ENCODE measurements at regions not wholly inside any gene's neighbourhood (a gene's known extent, or its start where the extent isn't known, plus 50 kb on each side); places are given as distances from the start of the nearest gene placed in this dataset.

- no peak for DNase-seq
Observed at GRCh38 chr5:128749136-128749898, 211.3 kb upstream of the FBN2 start.

- DNase-seq, result no peak
Observed at GRCh38 chr5:128750155-128750554, 212.1 kb upstream of the FBN2 start.

- DNase-seq, result no peak
Observed at GRCh38 chr5:128757196-128757959, 207.9 kb upstream of the SLC27A6 start.

GRCh38 chr5:128762661-128763306 lies 202.5 kb upstream of the SLC27A6 start:
- DNase-seq, result no peak

- no peak for DNase-seq
Observed at GRCh38 chr5:128763321-128763720, 202.0 kb upstream of the SLC27A6 start.

GRCh38 chr5:128764601-128765310 lies 200.5 kb upstream of the SLC27A6 start:
- no peak for DNase-seq

GRCh38 chr5:128765448-128766061 lies 199.7 kb upstream of the SLC27A6 start:
- DNase-seq, result no peak

GRCh38 chr5:128766406-128766805 lies 198.9 kb upstream of the SLC27A6 start:
- DNase-seq, result no peak

GRCh38 chr5:128770907-128771306 lies 194.4 kb upstream of the SLC27A6 start:
- no peak for DNase-seq

- no peak for DNase-seq
Observed at GRCh38 chr5:128772356-128772755, 192.9 kb upstream of the SLC27A6 start.

GRCh38 chr5:128773378-128773777 lies 191.9 kb upstream of the SLC27A6 start:
- DNase-seq, result no peak

GRCh38 chr5:128774605-128775004 lies 190.7 kb upstream of the SLC27A6 start:
- no peak for DNase-seq

GRCh38 chr5:128775558-128775957 lies 189.7 kb upstream of the SLC27A6 start:
- no peak for DNase-seq

- no peak for DNase-seq
Observed at GRCh38 chr5:128777052-128777451, 188.2 kb upstream of the SLC27A6 start.

- DNase-seq, result no peak
Observed at GRCh38 chr5:128778474-128778873, 186.8 kb upstream of the SLC27A6 start.

GRCh38 chr5:128782446-128782845 lies 182.8 kb upstream of the SLC27A6 start:
- no peak for DNase-seq

GRCh38 chr5:128784726-128785125 lies 180.6 kb upstream of the SLC27A6 start:
- DNase-seq, result no peak

GRCh38 chr5:128791312-128791711 lies 174.0 kb upstream of the SLC27A6 start:
- DNase-seq, result no peak

GRCh38 chr5:128796506-128796905 lies 168.8 kb upstream of the SLC27A6 start:
- no peak for DNase-seq

- no peak for DNase-seq
Observed at GRCh38 chr5:128798871-128799270, 166.4 kb upstream of the SLC27A6 start.

GRCh38 chr5:128799945-128800344 lies 165.3 kb upstream of the SLC27A6 start:
- DNase-seq, result no peak

- no peak for DNase-seq
Observed at GRCh38 chr5:128800377-128800776, 164.9 kb upstream of the SLC27A6 start.

All from stimulated activated CD4-positive, alpha-beta T cell treated with anti-CD3 and anti-CD28 coated beads, Interleukin-4, amount 100 ng/mL, for 1 hour (primary cell).